Subcutaneous abdominal adipose tissue (tissue), 5 donors: ENCODE measurements at regions not wholly inside any gene's neighbourhood (a gene's known extent, or its start where the extent isn't known, plus 50 kb on each side); places are given as distances from the start of the nearest gene placed in this dataset.
"Not testable (repeated sequence)": the region's sequence is repeated elsewhere in the genome, so short reads cannot be mapped to it uniquely, and the experiment has no call there.

Source experiments
- H3K27ac ChIP-seq: one replicate; pipeline ENCODE4 v1.7.0; 2013; ENCODE audit warnings: low read depth, mild to moderate bottlenecking, inconsistent platforms, low read length, moderate library complexity
- H3K27me3 ChIP-seq, 5 donors: one replicate each; pipeline ENCODE4 v1.7.0; 2013; ENCODE audit warnings: low read length in 5 of 5, inconsistent platforms in 1 of 5; ENCODE audit not compliant: control insufficient read depth in 5 of 5, insufficient read depth in 4 of 5
- H3K36me3 ChIP-seq, 5 donors: one replicate each; pipeline ENCODE4 v1.7.0; 2013; ENCODE audit warnings: low read length in 5 of 5; ENCODE audit not compliant: control insufficient read depth in 5 of 5, insufficient read depth in 5 of 5
- H3K4me1 ChIP-seq, 5 donors: one replicate each; pipeline ENCODE4 v1.7.0; 2013; ENCODE audit warnings: low read length in 5 of 5, mild to moderate bottlenecking in 3 of 5, moderate library complexity in 1 of 5; ENCODE audit not compliant: control insufficient read depth in 5 of 5, insufficient read depth in 5 of 5
- H3K4me3 ChIP-seq, 5 donors: one replicate each; pipeline ENCODE4 v1.7.0; 2013; ENCODE audit warnings: low read length in 5 of 5, low read depth in 1 of 5
- H3K9ac ChIP-seq, 5 donors: one replicate each; pipeline ENCODE4 v1.7.0; 2013; ENCODE audit warnings: low read length in 5 of 5, mild to moderate bottlenecking in 4 of 5, moderate library complexity in 3 of 5
- H3K9me3 ChIP-seq, 5 donors: one replicate each; pipeline ENCODE4 v1.7.0; 2013; ENCODE audit warnings: low read length in 5 of 5; ENCODE audit not compliant: control insufficient read depth in 5 of 5
- donor health status: healthy.
- donor health status: healthy.
- donor health status: healthy.
- donor health status: healthy.
- donor health status: healthy.

DNA sequence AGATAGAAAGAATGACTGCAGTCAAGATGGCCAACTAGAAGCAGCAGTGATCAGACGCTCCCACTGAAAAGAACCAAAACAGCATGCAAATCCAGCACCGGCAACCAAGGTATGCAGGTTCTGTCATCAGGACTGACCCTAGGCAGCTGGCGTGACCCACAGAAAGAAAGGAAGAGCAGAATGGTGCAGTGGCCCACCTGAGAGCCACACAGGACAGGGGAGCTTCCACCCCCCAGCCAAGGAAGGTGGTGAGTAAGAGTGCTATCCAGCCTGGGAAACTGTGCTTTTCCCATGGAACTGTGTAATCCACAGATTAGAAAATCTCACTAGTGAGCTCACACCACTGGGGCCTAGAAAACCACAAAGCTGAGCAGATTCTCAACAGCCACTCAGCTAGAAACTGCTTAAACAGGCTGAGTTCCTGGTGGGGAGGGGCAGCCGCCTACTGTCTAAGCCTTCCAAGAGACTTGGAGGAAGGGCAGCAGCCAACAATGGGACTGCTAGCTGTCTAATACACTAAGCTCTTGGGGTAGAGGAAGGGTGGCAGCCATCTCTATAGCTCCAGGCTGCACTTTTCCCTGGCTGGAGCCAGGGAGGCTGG lies 127.9 kb downstream of the EVA1A start:
- no peak overlapping the region for H3K4me3 ChIP-seq
- H3K36me3 ChIP-seq: no peaks in the 10 kb centered on the region
- H3K9me3 ChIP-seq: no peaks in the 10 kb centered on the region
- H3K27ac ChIP-seq: no peak overlapping the region
- no peaks in the 10 kb centered on the region for H3K4me1 ChIP-seq
- H3K9ac ChIP-seq: no peak overlapping the region
- H3K27me3 ChIP-seq: peaks cover 0 to 6% (median 0%) of the 10 kb centered on the region in 5 donors

DNA sequence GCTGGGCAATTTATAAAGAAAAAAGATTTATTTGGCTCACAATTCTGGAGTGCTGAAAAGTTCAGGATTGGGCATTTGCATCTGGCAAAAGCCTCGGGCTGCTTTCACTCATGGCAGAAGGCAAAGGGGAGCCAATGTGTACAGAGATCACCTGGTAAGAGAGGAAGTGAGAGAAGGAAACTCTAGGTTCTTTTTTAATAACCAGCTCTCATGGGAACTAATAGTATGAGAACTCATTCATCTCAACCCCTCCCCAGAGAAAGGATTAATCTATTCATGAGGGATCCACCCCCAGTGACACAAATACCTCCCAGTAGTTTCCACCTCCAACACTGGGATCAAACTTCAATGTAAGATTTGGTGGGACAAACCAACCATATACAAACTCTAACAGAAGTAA lies 129.0 kb downstream of the EVA1A start:
- Histone ChIP-seq H3K27me3 (peaks cover 0 to 6% (median 0%) of the 10 kb centered on the region in 5 donors), H3K4me3 (no peak overlapping the region), H3K9me3 (no peaks in the 10 kb centered on the region), H3K36me3 (no peaks in the 10 kb centered on the region), H3K9ac (no peak overlapping the region), H3K27ac (no peak overlapping the region), H3K4me1 (no peaks in the 10 kb centered on the region)

DNA sequence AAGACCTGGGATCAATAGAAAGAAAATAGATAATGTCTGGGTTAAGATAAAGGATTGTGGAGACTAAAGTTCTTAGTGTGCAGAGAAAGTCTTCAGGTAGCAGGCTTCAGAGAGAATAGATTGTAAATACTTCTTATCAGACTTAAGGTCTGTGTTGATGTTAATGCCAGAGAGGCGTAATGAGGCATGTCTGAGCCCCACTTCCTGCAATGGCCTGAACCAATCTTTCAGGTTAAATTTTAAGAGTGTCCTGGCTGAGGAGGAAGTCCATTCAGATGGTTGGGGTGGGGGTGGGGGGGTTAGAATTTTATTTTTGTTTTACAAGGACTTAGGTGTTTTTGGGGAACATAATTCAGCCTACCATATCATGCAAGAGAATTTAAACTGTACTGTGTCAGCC lies 129.5 kb downstream of the EVA1A start:
- Histone ChIP-seq H3K27ac (no peak overlapping the region), H3K9ac (no peak overlapping the region), H3K4me3 (no peak overlapping the region), H3K9me3 (no peaks in the 10 kb centered on the region), H3K36me3 (no peaks in the 10 kb centered on the region), H3K27me3 (peaks cover 0 to 6% (median 0%) of the 10 kb centered on the region in 5 donors), H3K4me1 (no peaks in the 10 kb centered on the region)

GRCh38 chr2:75430449-75430848 lies 130.3 kb downstream of the EVA1A start:
- H3K27ac ChIP-seq, H3K4me3 ChIP-seq, H3K27me3 ChIP-seq, H3K9ac ChIP-seq, H3K4me1 ChIP-seq, H3K36me3 ChIP-seq, H3K9me3 ChIP-seq: not testable (repeated sequence)

GRCh38 chr2:75428646-75429443 lies 131.9 kb downstream of the EVA1A start:
- H3K36me3 ChIP-seq: no peaks in the 10 kb centered on the region
- H3K9me3 ChIP-seq: no peaks in the 10 kb centered on the region
- no peak overlapping the region for H3K9ac ChIP-seq
- H3K4me1 ChIP-seq: no peaks in the 10 kb centered on the region
- no peak overlapping the region for H3K27ac ChIP-seq
- H3K27me3 ChIP-seq: peaks cover 0 to 6% (median 3%) of the 10 kb centered on the region in 5 donors
- no peak overlapping the region for H3K4me3 ChIP-seq

- Histone ChIP-seq H3K27me3 (peaks cover 0 to 6% (median under 1%) of the 10 kb centered on the region in 5 donors), H3K4me1 (no peaks in the 10 kb centered on the region), H3K9me3 (no peaks in the 10 kb centered on the region), H3K4me3 (no peak overlapping the region), H3K27ac (no peak overlapping the region), H3K36me3 (no peaks in the 10 kb centered on the region), H3K9ac (no peak overlapping the region)
These were observed 132.7 kb downstream of the EVA1A start for GRCh38 chr2:75428060-75428459.

DNA sequence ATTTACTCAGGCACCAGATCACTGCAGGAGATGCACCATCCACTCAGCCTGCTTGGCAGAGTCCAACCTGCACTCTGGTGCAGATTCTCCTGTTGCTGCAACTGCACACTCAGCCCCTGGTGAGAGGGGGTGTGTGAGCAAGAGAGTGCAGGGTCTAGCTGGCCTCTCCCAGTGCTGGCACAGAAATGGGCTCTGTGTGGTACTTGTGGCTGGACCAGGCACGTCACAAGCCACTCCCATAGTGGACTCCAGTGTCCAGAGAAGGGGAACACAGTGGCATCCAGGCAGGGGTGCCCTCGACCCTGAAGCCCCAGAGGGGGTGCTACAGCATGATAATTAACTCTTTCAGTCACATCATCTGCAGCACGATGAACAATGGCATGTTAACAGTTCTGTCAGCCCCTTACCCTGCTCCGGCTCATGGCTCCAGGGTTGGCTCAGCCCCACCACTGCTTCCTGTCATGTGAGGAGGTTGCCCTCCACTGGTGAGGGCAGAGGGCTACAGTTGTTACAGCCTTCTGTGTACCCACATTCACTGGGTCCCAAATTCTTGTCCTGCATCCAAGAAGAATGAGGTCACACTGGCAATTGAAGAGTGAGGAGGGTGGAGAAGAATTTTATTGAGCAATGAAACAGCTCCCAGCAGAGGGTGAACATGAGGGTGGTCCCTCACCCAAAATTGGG lies 135.7 kb downstream of the EVA1A start:
- H3K36me3 ChIP-seq: no peaks in the 10 kb centered on the region
- no peaks in the 10 kb centered on the region for H3K9me3 ChIP-seq
- no peak overlapping the region for H3K4me3 ChIP-seq
- peaks cover 0 to 4% (median 0%) of the 10 kb centered on the region in 5 donors for H3K27me3 ChIP-seq
- H3K27ac ChIP-seq: no peak overlapping the region
- no peaks in the 10 kb centered on the region for H3K4me1 ChIP-seq
- H3K9ac ChIP-seq: no peak overlapping the region

- no peak overlapping the region for H3K4me3 ChIP-seq
- H3K27ac ChIP-seq: no peak overlapping the region
- H3K4me1 ChIP-seq: no peaks in the 10 kb centered on the region
- no peak overlapping the region for H3K9ac ChIP-seq
- H3K36me3 ChIP-seq: no peaks in the 10 kb centered on the region
- no peaks in the 10 kb centered on the region for H3K9me3 ChIP-seq
- H3K27me3 ChIP-seq: peaks cover 0 to 3% (median 0%) of the 10 kb centered on the region in 5 donors
These were observed 138.8 kb downstream of the EVA1A start for GRCh38 chr2:75421986-75422385.

GRCh38 chr2:75416420-75417342 lies 144.1 kb downstream of the EVA1A start:
- no peaks in the 10 kb centered on the region for H3K9me3 ChIP-seq
- no peak overlapping the region for H3K27ac ChIP-seq
- H3K4me3 ChIP-seq: no peak overlapping the region
- H3K4me1 ChIP-seq: no peaks in the 10 kb centered on the region
- peaks cover 0 to 3% (median 0%) of the 10 kb centered on the region in 5 donors for H3K27me3 ChIP-seq
- H3K9ac ChIP-seq: no peak overlapping the region
- no peaks in the 10 kb centered on the region for H3K36me3 ChIP-seq
